ENCODE measurements at regions not wholly inside any gene's neighbourhood (a gene's known extent, or its start where the extent isn't known, plus 50 kb on each side); places are given as distances from the start of the nearest gene placed in this dataset.

- Histone ChIP-seq H3K4me1 (no peaks in the 10 kb centered on the region), H3K4me3 (no peak overlapping the region), H3K36me3 (no peaks in the 10 kb centered on the region), H3K9ac (ENCODE audit: low read depth in 2 of 2, low read length in 2 of 2) (no peak overlapping the region), H3K27me3 (no peaks in the 10 kb centered on the region), H3K27ac (no peak overlapping the region), H3K9me3 (no peaks in the 10 kb centered on the region)
- intact Hi-C loops (cut with DNase I): no loop called here
- no peak for DNase-seq
- no peak for TF ChIP-seq CTCF (IDR thresholded peaks at IDR 0.05)
These were observed 232.9 kb downstream of the SAMD5 start for GRCh38 chr6:147741389-147741788.

- Histone ChIP-seq H3K9ac (ENCODE audit: low read depth in 2 of 2, low read length in 2 of 2) (no peak overlapping the region), H3K9me3 (no peaks in the 10 kb centered on the region), H3K36me3 (no peaks in the 10 kb centered on the region), H3K27ac (no peak overlapping the region), H3K4me1 (no peaks in the 10 kb centered on the region), H3K27me3 (no peaks in the 10 kb centered on the region), H3K4me3 (no peak overlapping the region)
- no peak for TF ChIP-seq CTCF (IDR thresholded peaks at IDR 0.05)
- intact Hi-C loops (cut with DNase I): no loop called here
- no peak for DNase-seq
These were observed 233.9 kb downstream of the SAMD5 start for GRCh38 chr6:147742440-147742839.

GRCh38 chr6:147744012-147744411, 235.5 kb downstream of the SAMD5 start:
- H3K27ac ChIP-seq: no peak overlapping the region
- intact Hi-C loops (cut with DNase I): no loop called here
- no peaks in the 10 kb centered on the region for H3K9me3 ChIP-seq
- no peak for DNase-seq
- H3K4me3 ChIP-seq: no peak overlapping the region
- no peaks in the 10 kb centered on the region for H3K27me3 ChIP-seq
- H3K4me1 ChIP-seq: no peaks in the 10 kb centered on the region
- no peak overlapping the region for H3K9ac ChIP-seq (ENCODE audit: low read depth in 2 of 2, low read length in 2 of 2)
- no peak for TF ChIP-seq CTCF (IDR thresholded peaks at IDR 0.05)
- no peaks in the 10 kb centered on the region for H3K36me3 ChIP-seq

GRCh38 chr6:147749331-147749730, 240.8 kb downstream of the SAMD5 start:
- intact Hi-C loops (cut with DNase I): no loop called here
- DNase-seq: no peak
- H3K36me3 ChIP-seq: no peaks in the 10 kb centered on the region
- H3K27me3 ChIP-seq: no peaks in the 10 kb centered on the region
- no peaks in the 10 kb centered on the region for H3K9me3 ChIP-seq
- H3K27ac ChIP-seq: no peak overlapping the region
- H3K4me3 ChIP-seq: no peak overlapping the region
- TF ChIP-seq CTCF (IDR thresholded peaks at IDR 0.05): no peak
- no peak overlapping the region for H3K9ac ChIP-seq (ENCODE audit: low read depth in 2 of 2, low read length in 2 of 2)
- no peaks in the 10 kb centered on the region for H3K4me1 ChIP-seq

GRCh38 chr6:147750413-147750812, 241.9 kb downstream of the SAMD5 start:
- intact Hi-C loops (cut with DNase I): no loop called here
- TF ChIP-seq CTCF (IDR thresholded peaks at IDR 0.05): no peak
- Histone ChIP-seq H3K4me1 (no peaks in the 10 kb centered on the region), H3K27me3 (no peaks in the 10 kb centered on the region), H3K27ac (no peak overlapping the region), H3K9me3 (no peaks in the 10 kb centered on the region), H3K9ac (ENCODE audit: low read depth in 2 of 2, low read length in 2 of 2) (no peak overlapping the region), H3K4me3 (no peak overlapping the region), H3K36me3 (no peaks in the 10 kb centered on the region)
- no peak for DNase-seq

GRCh38 chr6:147751232-147751631, 242.7 kb downstream of the SAMD5 start:
- H3K27ac ChIP-seq: no peak overlapping the region

More at GRCh38 chr6:147751232-147751631, 242.7 kb downstream of the SAMD5 start:
- Histone ChIP-seq H3K9ac (ENCODE audit: low read depth in 2 of 2, low read length in 2 of 2) (no peak overlapping the region), H3K9me3 (no peaks in the 10 kb centered on the region), H3K27me3 (no peaks in the 10 kb centered on the region), H3K36me3 (no peaks in the 10 kb centered on the region), H3K4me3 (no peak overlapping the region), H3K4me1 (no peaks in the 10 kb centered on the region)
- no peak for DNase-seq
- TF ChIP-seq CTCF (IDR thresholded peaks at IDR 0.05): no peak
- intact Hi-C loops (cut with DNase I): no loop called here

All from colonic mucosa (tissue), 4 donors.